Right ventricle myocardium inferior (tissue), 1 donor: ENCODE measurements at regions not wholly inside any gene's neighbourhood (a gene's known extent, or its start where the extent isn't known, plus 50 kb on each side); places are given as distances from the start of the nearest gene placed in this dataset.
A peak's percentile ranks its signal among the peaks of the same experiment; 100 is the strongest.

ENCODE experiments used
- ATAC-seq: fragments of 200-7000 bp; cut with Tn5 transposase; one replicate; pipeline ENCODE4 v1.9.1; 2020; ENCODE audit warnings: mild to moderate bottlenecking, moderate library complexity
- DNase-seq: peaks from one replicate; pipeline ENCODE4 v3.0.0; 2021; ENCODE audit errors: missing footprints
- intact Hi-C: fragments of 100-400 bp; cut with DNase I; formaldehyde crosslinking; loops from one replicate; pipeline ENCODE4 v1.11.0; 2022
- donor health status: DM: no; HTN: yes; CAD: no; lungs with severe emphysema.

DNA sequence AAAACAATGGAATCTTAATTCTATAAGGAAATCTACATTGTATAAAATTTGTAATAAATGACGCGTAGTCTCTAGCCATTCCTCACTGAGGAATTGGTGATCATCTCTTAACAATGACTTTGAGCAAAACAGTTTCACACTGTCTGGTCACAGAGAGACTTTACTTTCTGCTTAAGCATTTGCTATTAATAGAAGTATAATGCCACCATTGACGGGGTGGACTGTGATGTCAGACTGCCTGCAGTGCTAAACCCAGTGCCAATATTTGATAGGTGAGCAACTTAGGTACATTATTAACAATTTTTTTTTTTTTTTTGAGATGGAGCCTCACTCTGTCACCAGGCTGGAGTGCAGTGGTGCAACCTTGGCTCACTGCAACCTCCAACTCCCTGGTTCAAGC, 494.9 kb upstream of the ADAMTS9 start:
- intact Hi-C loops, result no loop called here
- DNase-seq (no peak), ATAC-seq (no peak)

GRCh38 chr3:65182085-65182484, 494.3 kb upstream of the ADAMTS9 start:
- ATAC-seq, result no peak
- no peak for DNase-seq

DNA sequence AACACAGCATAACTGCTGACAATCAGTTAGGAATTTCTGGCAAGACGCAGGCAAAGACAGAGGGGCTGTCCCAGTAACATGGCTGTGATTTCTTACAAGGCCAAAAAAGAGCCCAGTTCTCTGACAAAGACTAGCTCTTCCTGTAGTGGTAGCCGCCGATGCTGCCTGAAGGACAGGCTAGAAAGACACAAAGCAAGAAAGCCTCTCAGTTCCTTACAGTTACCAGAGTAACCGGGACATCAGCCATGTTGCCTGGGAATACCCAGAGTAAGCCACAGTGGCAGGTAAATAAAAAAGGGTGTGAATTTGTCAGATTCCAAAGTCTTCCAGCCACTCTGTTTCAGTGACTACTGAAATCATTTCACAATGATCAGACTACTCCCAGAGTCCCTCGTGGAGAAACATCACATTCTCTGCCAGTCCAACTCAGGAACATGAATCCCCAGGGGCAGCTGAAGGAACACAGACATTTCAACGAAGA, 493.6 kb upstream of the ADAMTS9 start:
- DNase-seq, result no peak
- intact Hi-C loops, result no loop called here
- peak; percentile 85 for ATAC-seq

More at GRCh38 chr3:65182085-65182484, 494.3 kb upstream of the ADAMTS9 start:
- intact Hi-C loops, result no loop called here

GRCh38 chr3:65178703-65179102, 490.9 kb upstream of the ADAMTS9 start:
- DNase-seq (no peak), ATAC-seq (no peak)
- intact Hi-C loops, result loop anchor here (10.0 kb wide), 1 partner anchor 274 kb away; no protein-coding TSS in a partner anchor

DNA sequence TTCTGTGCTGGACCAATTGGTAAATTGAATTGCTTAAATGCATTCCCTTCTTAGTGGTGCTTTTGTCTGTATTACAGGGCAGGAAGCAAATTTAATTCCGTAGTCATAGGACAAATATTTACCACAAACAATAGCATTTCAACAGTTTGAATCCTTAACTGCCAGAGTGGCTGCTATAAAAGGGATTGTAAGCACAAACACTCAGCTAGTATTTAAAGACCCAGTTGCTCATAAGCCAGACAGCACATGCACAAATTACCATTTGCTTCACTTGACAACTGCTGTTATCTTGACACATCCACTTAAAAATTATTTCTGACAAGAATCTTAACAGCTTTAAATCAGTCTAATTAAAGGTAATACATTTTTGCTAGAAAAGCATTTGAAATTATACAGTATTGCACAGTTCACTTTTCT, 490.2 kb upstream of the ADAMTS9 start:
- ATAC-seq (no peak), DNase-seq (no peak)
- intact Hi-C loops, result loop anchor here (10.0 kb wide), 1 partner anchor 273 kb away; no protein-coding TSS in a partner anchor

DNA sequence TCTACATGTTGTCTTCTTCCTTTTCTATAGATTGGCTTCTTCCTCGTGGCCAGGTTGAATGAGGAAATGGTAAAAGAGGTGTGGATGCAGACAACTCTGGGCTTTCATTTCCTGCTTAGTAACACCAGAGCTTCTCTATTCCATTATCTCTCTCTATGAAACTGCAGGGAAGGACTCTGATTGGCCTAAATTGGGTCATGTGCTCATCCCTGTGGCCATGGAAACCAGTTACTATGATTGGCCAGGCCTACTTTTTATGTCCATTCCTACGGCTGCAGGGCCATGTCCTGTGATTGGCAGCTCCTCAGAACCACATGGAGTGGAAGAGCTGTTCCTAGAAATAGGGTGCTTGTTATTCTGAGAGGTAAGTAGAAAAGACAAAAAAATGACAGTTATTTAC, 486.9 kb upstream of the ADAMTS9 start:
- ATAC-seq, result no peak
- intact Hi-C loops, result loop anchor here (5.0 to 10.0 kb wide), 3 partner anchors 270 to 642 kb away; partner anchors contain the start of gene ADAMTS9
- no peak for DNase-seq

- intact Hi-C loops, result loop anchor here (5.0 to 10.0 kb wide), 3 partner anchors 269 to 642 kb away; partner anchors contain the start of gene ADAMTS9
- no peak for DNase-seq
- no peak for ATAC-seq
These were observed 486.0 kb upstream of the ADAMTS9 start for GRCh38 chr3:65173841-65174240.

DNA sequence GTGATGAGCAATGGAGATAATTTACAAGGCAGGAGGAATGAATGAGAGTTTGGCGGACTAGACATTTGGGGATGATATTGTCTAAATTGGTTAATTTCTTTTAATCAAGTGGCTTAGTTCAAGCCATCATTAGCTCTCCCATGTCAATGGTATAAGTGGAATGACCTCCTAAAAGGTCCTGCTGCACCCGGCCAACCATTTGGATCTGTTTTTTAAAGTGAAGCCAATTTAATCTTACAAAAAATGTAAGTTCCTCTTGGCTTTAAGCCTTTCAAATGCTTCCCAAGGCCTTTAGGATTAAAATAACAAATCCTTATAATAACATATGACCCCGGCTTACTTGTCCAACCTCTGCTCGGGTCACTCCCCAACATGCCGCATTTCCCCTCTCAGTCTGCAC, 484.4 kb upstream of the ADAMTS9 start:
- ATAC-seq (no peak), DNase-seq (no peak)
- intact Hi-C loops, result loop anchor here (5.0 to 10.0 kb wide), 3 partner anchors 267 to 640 kb away; partner anchors contain the start of gene ADAMTS9

GRCh38 chr3:65170390-65171042, 482.7 kb upstream of the ADAMTS9 start:
- intact Hi-C loops, result loop anchor here (5.0 to 10.0 kb wide), 3 partner anchors 266 to 638 kb away; partner anchors contain the start of gene ADAMTS9
- DNase-seq, result peak; percentile 86
- ATAC-seq, result peak; percentile 88

- DNase-seq (no peak), ATAC-seq (no peak)
- intact Hi-C loops, result loop anchor here (5.0 to 10.0 kb wide), 3 partner anchors 265 to 638 kb away; partner anchors contain the start of gene ADAMTS9
These were observed 482.2 kb upstream of the ADAMTS9 start for GRCh38 chr3:65169961-65170360.

GRCh38 chr3:65168547-65168946, 480.7 kb upstream of the ADAMTS9 start:
- no peak for DNase-seq
- intact Hi-C loops, result no loop called here
- ATAC-seq, result no peak

GRCh38 chr3:65166531-65166930, 478.7 kb upstream of the ADAMTS9 start:
- ATAC-seq (no peak), DNase-seq (no peak)
- intact Hi-C loops, result no loop called here

GRCh38 chr3:65158023-65158422, 470.2 kb upstream of the ADAMTS9 start:
- no peak for DNase-seq
- ATAC-seq, result no peak
- intact Hi-C loops, result no loop called here

DNA sequence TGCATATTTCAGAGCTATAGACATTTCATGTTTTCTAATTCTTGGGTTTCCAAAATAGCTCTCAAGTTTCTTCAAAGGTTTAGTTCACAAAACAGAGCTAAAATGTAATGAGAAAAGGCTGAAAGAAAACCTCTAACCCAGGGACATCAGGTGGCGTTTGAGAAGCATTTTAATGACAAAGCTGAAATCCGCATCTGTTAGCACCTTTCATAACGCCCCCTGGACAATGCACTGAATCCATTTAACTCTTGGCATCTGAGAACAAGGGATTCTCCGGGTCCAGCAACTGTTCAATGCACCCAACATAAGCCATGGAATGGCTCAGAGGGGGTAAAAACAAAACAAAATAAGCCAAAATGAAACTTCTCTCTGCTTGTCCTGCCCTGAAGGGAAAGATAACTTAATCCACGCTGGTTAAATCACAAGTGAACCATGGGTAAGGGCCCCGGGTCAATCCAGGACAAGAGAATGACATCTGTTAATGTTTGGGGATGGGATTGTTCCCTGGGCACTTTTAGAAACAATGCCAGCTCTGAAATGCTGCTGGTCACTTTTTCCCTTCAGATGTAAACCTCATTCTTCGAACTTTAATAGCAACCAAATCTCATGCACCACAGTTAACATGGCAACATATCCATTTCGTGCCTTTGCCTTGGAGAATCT, 466.2 kb upstream of the ADAMTS9 start:
- DNase-seq (no peak), ATAC-seq (no peak)
- intact Hi-C loops, result no loop called here

DNA sequence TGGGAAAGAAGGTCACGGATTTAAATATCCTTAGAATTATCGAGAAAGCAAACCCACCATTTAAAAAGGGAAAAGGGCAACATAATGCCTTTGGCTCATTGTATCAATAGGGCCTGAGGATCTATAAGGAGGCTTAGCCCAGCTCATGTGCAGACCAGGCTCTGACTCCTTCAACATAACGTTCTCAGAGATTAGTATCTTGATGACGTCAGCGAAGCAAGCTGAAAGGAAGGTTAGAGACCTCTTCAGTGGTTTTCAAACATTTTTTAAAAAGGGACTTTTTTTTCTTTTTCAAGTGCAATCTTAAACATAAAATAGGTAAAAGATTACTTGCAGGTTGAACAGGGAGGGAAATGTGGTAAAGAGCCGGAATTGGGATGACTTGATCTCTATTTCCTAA, 463.9 kb upstream of the ADAMTS9 start:
- intact Hi-C loops, result no loop called here
- ATAC-seq (no peak), DNase-seq (no peak)

DNA sequence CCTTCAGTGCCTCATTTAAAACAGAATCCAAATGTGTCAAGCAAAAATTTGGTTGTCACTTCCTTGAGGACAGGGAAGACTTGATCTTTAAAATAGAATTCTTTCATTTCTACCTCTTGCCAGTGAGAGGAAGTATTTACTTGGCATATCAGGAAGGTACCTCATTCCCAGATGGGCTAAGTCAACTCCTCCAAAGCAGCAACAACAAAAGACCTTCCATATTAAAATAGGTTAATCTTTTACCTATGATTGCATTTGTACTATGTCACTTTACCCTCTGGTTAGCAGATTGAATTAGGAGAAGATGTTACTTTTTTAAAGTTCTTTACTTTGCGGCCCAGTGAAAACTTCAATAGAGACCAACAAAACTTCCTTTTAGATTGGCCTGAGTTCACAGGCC, 462.1 kb upstream of the ADAMTS9 start:
- DNase-seq (no peak), ATAC-seq (no peak)
- intact Hi-C loops, result no loop called here

GRCh38 chr3:65148687-65149086, 460.9 kb upstream of the ADAMTS9 start:
- intact Hi-C loops, result no loop called here
- ATAC-seq, result no peak

GRCh38 chr3:65146179-65146578, 458.4 kb upstream of the ADAMTS9 start:
- ATAC-seq (no peak), DNase-seq (no peak)
- intact Hi-C loops, result no loop called here

More at GRCh38 chr3:65148687-65149086, 460.9 kb upstream of the ADAMTS9 start:
- DNase-seq, result no peak

DNA sequence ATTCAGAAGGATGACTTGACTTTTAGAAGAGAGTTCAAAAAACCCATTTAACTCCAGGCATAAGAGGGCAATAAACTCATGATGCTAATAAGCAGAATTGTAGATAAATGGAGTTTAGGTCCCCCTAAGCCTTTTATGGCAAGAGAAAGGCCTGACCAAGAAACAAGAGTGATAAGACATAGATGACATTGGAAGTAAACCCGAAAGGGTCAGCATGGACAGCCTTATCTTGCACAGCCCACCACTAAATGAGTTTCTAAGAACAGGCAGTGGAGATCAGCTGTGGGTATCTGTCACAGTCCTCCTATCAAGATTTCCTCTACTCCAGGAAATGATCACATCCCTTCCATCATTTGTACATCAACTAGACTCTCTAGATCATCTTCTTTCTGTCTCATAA, 457.9 kb upstream of the ADAMTS9 start:
- DNase-seq (no peak), ATAC-seq (no peak)
- intact Hi-C loops, result no loop called here

- intact Hi-C loops, result no loop called here
- DNase-seq (no peak), ATAC-seq (no peak)
These were observed 457.1 kb upstream of the ADAMTS9 start for GRCh38 chr3:65144791-65145351.
